ENCODE measurements at regions not wholly inside any gene's neighbourhood (a gene's known extent, or its start where the extent isn't known, plus 50 kb on each side); places are given as distances from the start of the nearest gene placed in this dataset.
"Not testable (repeated sequence)": the region's sequence is repeated elsewhere in the genome, so short reads cannot be mapped to it uniquely, and the experiment has no call there.

GRCh38 chr10:120111628-120112027 lies 219.1 kb downstream of the SEC23IP start:
- no peak for DNase-seq (ENCODE audit: low read depth)

DNA sequence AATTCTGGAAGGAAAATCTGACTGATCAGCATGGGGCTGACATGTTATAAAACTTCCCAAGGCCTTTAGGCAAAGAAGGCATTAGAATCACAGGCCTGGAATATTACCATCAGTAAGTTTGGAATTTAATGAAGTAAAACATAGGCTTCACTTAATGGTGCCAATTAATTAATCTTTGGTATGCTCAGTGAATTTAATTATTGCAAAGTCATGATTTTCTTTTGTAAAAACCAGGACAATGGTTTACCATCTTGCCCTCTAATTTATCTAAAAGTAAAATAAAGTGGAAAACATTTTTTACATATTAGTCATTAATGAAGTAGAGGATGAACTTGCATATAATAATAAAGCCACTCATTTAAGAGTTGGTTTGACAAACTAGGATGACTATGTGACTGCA lies 220.3 kb downstream of the SEC23IP start:
- no peak for DNase-seq (ENCODE audit: low read depth)

- no peak for DNase-seq (ENCODE audit: low read depth)
Observed at GRCh38 chr10:120115959-120116358, 223.4 kb downstream of the SEC23IP start.

DNA sequence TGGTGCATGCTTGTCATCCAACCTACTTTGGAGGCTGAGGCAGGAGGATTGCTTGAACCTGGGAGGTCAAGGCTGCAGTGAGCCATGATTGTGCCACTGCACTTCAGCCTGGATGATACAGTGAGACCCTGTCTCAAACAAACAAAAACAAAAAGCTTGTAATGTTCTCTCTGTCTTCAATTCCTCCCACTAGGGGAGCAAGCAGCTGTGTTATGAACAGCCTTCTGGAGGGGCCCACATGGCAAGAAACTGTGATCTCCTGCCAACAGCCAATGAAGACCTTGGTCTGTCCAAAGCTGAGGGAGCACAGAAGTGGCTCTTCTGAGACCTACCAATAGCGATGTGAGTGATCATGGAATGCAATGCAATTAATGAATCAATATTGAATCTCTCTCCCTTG lies 229.2 kb downstream of the SEC23IP start:
- no peak for DNase-seq (ENCODE audit: low read depth)

DNA sequence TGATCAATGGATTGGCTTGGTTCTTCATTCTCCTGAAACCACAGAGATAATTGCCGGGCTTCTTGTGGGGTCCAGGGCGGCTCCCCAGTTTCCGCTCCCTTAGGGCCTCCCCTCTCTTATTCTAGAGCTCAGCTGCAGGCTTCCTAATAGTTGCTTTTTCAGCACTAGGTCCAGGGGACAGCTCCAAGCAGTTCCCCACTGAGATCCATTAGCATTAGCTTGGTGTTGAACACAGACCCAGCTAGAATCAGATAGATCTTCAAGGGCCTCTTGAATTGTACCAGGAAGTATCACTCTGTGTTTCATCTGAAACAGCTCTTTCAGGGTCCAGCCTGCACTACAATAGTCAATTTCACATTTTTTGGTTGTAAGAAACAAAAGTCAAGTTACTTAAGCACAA lies 238.7 kb downstream of the SEC23IP start:
- no peak for DNase-seq (ENCODE audit: low read depth)

- DNase-seq (ENCODE audit: low read depth) = no peak
Observed at GRCh38 chr10:120132811-120133210, 240.3 kb downstream of the SEC23IP start.

DNA sequence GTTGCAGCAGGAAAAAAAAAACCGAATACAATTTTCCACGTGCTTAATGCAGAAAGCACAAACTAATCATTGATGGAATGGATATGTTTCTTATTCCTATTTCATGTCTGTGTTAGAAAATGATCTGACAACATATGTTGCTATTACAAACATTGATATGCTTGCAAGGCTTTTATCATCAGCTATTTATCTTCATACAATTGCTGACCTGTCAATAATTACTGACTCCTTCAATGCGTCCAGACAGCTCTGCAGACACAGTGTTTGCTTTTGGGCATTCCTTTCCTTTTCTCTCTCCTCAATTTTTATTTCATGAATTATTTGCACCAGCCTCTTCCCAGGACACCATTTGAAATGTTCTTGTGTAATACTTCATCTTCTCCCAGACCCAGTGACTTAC lies 246.2 kb downstream of the SEC23IP start:
- no peak for DNase-seq (ENCODE audit: low read depth)

- DNase-seq (ENCODE audit: low read depth) = no peak
Observed at GRCh38 chr10:120145107-120145506, 252.6 kb downstream of the SEC23IP start.

- DNase-seq (ENCODE audit: low read depth) = no peak
Observed at GRCh38 chr10:120156614-120157274, 264.2 kb downstream of the SEC23IP start.

- no peak for DNase-seq (ENCODE audit: low read depth)
Observed at GRCh38 chr10:120161111-120161510, 268.6 kb downstream of the SEC23IP start.

DNA sequence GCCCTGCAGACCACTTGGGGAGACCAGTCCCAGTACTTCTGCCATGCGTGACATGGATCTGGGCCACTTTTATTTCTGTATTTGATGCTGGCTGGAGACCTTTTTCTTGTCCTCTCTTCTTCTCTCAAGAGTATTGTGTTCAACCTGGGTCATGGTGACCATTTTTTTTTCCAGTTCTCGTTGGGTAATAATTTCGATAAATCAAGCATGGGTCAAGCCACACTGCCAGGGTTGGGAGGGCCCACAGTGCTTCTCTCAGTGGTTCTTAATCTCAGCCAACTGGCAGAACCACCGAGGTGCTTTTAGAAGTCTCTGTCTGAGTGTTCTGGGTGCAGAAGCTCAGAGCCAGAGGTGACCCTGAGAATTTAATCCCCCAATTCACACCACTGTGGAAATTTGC lies 269.9 kb downstream of the SEC23IP start:
- no peak for DNase-seq (ENCODE audit: low read depth)

GRCh38 chr10:120172356-120172755 lies 279.8 kb downstream of the SEC23IP start:
- DNase-seq (ENCODE audit: low read depth) = no peak

DNA sequence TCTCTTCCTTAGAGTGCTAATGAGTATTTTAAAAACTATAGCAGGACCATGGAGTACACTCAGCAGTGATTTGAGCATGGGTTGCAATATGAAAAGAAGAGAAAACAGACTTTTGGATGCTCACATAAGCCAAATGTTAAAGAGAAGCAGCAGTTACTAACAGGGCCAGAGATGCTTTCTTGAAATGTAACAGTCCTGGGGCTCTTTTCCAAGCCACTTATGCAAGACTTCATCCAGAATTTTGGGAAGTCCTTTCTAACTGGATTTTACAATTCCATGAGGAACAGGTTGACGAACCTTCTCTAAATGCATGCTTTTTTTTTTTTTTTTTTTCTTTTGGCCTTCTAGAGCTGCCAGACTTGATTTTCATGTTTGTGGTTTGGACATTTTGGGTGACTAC lies 282.0 kb downstream of the SEC23IP start:
- DNase-seq (ENCODE audit: low read depth) = no peak

- DNase-seq (ENCODE audit: low read depth) = no peak
Observed at GRCh38 chr10:120177330-120177729, 279.7 kb upstream of the PLPP4 start.

GRCh38 chr10:120180160-120180559 lies 276.9 kb upstream of the PLPP4 start:
- no peak for DNase-seq (ENCODE audit: low read depth)

DNA sequence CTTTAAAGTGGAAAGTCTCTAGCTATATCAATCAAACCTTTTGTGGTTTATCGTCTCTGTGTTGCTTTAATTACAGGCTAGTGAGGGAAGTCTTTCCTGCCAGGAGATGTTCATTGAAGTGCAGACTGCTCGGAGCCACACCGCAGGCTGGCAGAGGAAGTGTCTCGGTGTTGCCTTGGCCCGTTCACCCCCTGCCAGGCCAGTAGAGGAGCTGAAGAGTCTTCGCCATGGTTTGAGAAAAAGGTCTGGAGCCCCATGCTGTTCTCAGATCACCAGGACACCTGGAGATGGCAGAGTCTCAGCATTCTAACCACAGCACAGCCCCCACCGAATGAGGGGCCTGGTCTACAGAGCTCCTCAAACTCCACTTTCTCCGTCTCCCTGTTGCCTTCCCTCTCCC lies 275.9 kb upstream of the PLPP4 start:
- DNase-seq (ENCODE audit: low read depth) = no peak

GRCh38 chr10:120182431-120182830 lies 274.6 kb upstream of the PLPP4 start:
- DNase-seq (ENCODE audit: low read depth) = no peak

GRCh38 chr10:120183546-120183945 lies 273.5 kb upstream of the PLPP4 start:
- no peak for DNase-seq (ENCODE audit: low read depth)

- no peak for DNase-seq (ENCODE audit: low read depth)
Observed at GRCh38 chr10:120184547-120185337, 272.3 kb upstream of the PLPP4 start.

GRCh38 chr10:120186506-120186905 lies 270.5 kb upstream of the PLPP4 start:
- no peak for DNase-seq (ENCODE audit: low read depth)

- DNase-seq (ENCODE audit: low read depth) = not testable (repeated sequence)
Observed at GRCh38 chr10:120187168-120187567, 269.9 kb upstream of the PLPP4 start.

GRCh38 chr10:120188950-120189349 lies 268.1 kb upstream of the PLPP4 start:
- DNase-seq (ENCODE audit: low read depth) = no peak

DNA sequence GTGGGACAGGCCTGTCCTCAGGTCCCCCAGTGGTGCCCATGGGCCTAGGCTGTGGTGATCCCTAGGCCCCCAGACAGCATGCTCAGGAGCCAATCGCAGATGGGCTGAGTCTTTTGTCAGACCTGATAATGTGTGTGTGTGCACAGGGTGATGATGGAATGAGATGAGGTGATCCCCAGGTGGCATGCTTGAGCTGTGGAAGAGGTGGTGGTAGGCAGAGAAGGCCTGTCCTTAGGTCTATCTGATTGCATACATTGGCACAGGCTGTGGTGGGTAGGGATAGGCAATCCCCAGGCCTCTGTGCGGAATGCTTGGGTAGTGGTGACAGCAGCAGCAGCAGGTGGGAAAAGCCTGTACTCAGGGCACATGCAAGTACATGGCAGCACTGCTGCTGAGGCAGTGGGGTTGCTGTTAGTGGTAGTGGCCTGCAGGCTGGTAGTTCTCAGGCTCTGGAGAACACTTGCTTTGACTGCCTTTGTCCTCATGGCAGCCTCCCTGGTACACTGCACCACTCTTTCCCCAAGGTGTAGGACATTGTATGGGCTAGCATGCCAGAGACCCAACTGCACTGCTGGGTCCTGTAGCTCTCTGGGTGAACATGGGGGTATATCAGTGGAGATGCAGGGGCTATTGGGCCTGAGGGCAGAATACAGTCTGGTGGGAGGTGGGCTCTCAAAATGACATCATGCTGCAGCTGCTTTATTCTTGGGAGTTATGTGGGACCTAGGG lies 260.9 kb upstream of the PLPP4 start:
- DNase-seq (ENCODE audit: low read depth) = no peak
